GM12891 (cell line): ENCODE measurements at regions not wholly inside any gene's neighbourhood (a gene's known extent, or its start where the extent isn't known, plus 50 kb on each side); places are given as distances from the start of the nearest gene placed in this dataset.

Experiments used
- PAX5 ChIP-seq: IDR thresholded peaks from 2 replicates; pipeline ENCODE4 v1.6.1; 2011; ENCODE audit warnings: low read length, moderate library complexity, mild to moderate bottlenecking; ENCODE audit not compliant: insufficient read depth, severe bottlenecking
- POLR2A ChIP-seq: IDR thresholded peaks from 2 replicates; pipeline ENCODE4 v1.6.1; 2011; ENCODE audit warnings: low read depth, low read length, control low read depth
- POLR2AphosphoS5 ChIP-seq: IDR thresholded peaks from 2 replicates; pipeline ENCODE4 v1.6.1; 2011; ENCODE audit warnings: low read depth, low read length, control low read depth
- SPI1 ChIP-seq: IDR thresholded peaks from 2 replicates; pipeline ENCODE4 v1.6.1; 2011; ENCODE audit warnings: low read depth, low read length, control low read depth
- TAF1 ChIP-seq: IDR thresholded peaks from 2 replicates; pipeline ENCODE4 v1.6.1; 2011; ENCODE audit warnings: low read depth, low read length, control low read depth

DNA sequence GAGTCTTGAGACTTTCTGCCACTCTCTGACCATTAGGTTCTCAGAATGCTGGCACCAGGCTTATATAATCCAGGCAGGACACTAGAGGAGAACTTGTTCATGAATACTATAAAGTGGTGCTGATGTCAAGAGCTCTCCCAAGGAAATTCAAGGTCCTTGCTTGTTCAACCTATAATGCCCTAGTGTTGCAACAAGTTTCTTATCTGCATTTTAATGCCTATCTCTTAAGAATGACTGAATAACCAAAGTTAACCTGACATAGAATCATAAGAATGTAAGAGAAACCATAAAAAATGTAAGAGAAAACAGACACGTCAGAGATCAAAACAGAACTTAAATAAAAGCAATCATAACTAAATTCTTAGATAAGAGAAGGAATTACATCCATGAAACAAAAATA lies 640.8 kb upstream of the SGCD start:
- TF ChIP-seq POLR2A (no peak), TAF1 (no peak), POLR2AphosphoS5 (no peak), SPI1 (no peak), PAX5 (no peak)
